GM12874 (cell line): ENCODE measurements at regions not wholly inside any gene's neighbourhood (a gene's known extent, or its start where the extent isn't known, plus 50 kb on each side); places are given as distances from the start of the nearest gene placed in this dataset.

ENCODE experiments used
- CTCF ChIP-seq: IDR thresholded peaks from 2 replicates; pipeline ENCODE4 v1.5.1; 2011; ENCODE audit warnings: low read depth, mild to moderate bottlenecking, control low read depth, low read length, moderate library complexity; ENCODE audit not compliant: insufficient read depth

DNA sequence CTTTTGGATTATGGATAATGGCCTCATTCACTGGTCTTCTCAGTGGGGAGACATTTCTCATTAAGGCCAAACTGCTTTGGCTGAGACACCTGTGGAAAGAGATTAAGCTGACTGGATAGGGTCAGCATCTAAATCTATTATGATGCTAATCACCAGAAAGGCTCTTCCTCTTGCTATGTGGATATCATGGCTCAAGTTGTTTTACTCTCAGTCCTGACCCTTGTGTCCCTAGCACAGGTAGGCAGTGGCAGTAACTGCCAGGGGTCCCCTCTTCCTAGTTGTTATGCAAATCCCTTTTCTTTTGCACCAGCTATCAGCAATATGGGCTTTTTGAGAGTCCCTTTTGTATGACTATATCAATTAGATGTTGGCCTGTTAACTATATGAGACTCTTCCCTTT is 335.7 kb upstream of the PLET1 start:
- no peak for TF ChIP-seq CTCF

DNA sequence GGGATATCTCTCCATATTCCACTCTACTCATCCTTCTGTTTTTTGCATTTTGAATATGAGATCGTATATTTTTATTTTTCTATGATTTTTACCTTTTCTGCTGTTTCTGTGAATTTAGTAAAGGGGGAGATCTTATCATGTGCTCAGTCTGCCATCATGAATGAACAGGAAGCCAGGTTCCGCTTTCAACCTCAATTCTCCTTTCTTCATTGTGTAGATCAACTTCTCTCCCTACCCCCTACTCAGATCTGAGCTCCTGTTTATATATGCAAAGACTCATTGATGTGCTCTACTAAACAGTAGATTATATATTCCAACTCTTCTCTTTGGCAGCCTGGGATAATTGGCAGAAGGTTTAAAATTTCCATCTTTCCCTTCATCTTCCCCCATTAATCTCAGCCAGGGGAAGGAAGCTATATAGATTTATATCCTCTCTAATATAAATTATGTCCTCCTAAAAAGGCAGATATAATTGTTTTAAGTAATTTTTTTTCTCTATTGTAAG is 336.7 kb upstream of the PLET1 start:
- no peak for TF ChIP-seq CTCF

DNA sequence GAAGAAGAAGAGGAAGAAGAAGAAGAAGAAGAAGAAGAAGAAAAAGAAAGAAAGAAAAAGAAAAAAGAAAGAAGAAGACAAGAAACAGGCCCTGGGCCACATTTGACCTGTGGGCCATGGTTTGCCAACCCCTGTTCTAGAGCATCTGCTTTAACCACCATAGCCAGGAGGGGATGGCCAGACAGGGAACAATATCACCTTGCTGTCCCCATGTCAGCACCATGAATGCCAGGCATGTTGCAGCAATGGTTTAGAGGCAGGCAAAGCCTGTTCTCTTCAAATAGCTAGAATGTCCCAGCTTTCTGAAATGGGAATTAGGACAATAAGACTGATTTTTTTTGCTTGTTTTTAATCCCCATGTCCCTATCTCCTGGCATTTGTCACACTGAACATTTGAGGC is 338.6 kb upstream of the PLET1 start:
- TF ChIP-seq CTCF = no peak

GRCh38 chr11:112599856-112600533 is 339.3 kb upstream of the PLET1 start:
- TF ChIP-seq CTCF = no peak

GRCh38 chr11:112605093-112605666 is 344.5 kb upstream of the PLET1 start:
- no peak for TF ChIP-seq CTCF

DNA sequence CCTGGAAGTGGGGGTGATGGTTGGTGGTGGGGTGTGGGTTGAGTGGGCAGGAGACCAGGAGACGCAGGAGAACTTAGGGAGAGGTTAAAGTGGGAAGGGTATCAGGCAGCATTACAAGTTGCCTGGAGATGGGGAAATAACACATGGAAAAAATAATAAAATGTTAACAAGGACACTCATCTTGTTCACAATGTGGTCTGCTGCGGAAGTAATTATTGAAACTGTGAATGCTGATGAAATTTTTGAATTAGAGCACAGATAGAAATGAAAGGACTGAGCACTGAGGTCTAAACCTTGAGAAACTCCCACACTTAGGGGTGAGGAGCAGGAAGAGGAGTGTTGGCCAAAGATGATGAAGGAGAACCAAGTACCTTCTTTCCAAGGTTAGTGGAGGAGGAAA is 346.0 kb upstream of the PLET1 start:
- no peak for TF ChIP-seq CTCF

DNA sequence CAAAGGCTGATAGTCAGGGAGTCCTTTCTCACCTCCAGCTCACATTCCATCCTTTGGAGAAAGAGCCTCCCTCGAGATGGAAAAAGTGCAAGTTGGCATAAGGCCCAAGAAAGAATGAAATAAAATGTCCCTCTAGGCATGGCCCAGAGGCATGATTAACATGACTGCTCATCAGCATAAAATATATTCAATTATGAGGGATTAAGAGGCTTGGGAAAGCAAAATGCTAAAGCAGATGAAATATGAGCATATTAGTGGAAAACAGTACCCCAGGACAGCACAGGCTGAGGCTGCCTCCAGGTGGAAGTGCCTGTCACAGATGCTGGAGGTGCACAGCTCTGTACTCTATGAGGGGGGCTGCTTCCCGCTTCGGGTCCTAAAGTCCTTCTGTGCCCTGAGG is 347.8 kb upstream of the PLET1 start:
- no peak for TF ChIP-seq CTCF
